KMS-11 (cell line): ENCODE measurements at regions not wholly inside any gene's neighbourhood (a gene's known extent, or its start where the extent isn't known, plus 50 kb on each side); places are given as distances from the start of the nearest gene placed in this dataset.

Source experiments
- H2AFZ ChIP-seq: fragments of 200-600 bp; sonication (generic); 2 replicates; pipeline ENCODE4 v1.6.1; 2016; ENCODE audit warnings: antibody characterized with exemption, mixed run types, low read depth
- H3K27ac ChIP-seq: fragments of 200-600 bp; sonication (generic); 2 replicates; pipeline ENCODE4 v1.6.1; 2016; ENCODE audit warnings: mild to moderate bottlenecking, mixed run types
- H3K27me3 ChIP-seq: fragments of 200-600 bp; sonication (generic); 2 replicates; pipeline ENCODE4 v1.6.1; 2017; ENCODE audit warnings: mild to moderate bottlenecking, low read depth, mixed run types, moderate library complexity; ENCODE audit not compliant: insufficient read depth
- H3K36me3 ChIP-seq: fragments of 200-600 bp; sonication (generic); 2 replicates; pipeline ENCODE4 v1.6.1; 2017; ENCODE audit warnings: mild to moderate bottlenecking, mixed run types; ENCODE audit not compliant: insufficient read depth
- H3K4me1 ChIP-seq: fragments of 200-600 bp; sonication (generic); 2 replicates; pipeline ENCODE4 v1.6.1; 2016; ENCODE audit warnings: mild to moderate bottlenecking, low read depth, mixed run types; ENCODE audit not compliant: poor library complexity, severe bottlenecking
- H3K4me2 ChIP-seq: fragments of 200-600 bp; sonication (generic); 2 replicates; pipeline ENCODE4 v1.7.0; 2016; ENCODE audit warnings: mild to moderate bottlenecking, mixed run types
- H3K4me3 ChIP-seq: fragments of 200-600 bp; sonication (generic); IDR thresholded peaks from 2 replicates; pipeline ENCODE4 v1.6.1; 2017; ENCODE audit warnings: low read depth, low read length, mixed read lengths; ENCODE audit not compliant: insufficient read depth
- H3K79me2 ChIP-seq: fragments of 200-600 bp; sonication (generic); 2 replicates; pipeline ENCODE4 v1.6.1; 2016; ENCODE audit warnings: low read depth, mixed run types; ENCODE audit not compliant: insufficient read depth
- H3K9ac ChIP-seq: fragments of 200-600 bp; sonication (generic); 2 replicates; pipeline ENCODE4 v1.6.1; 2016; ENCODE audit warnings: mild to moderate bottlenecking, mixed run types
- H4K20me1 ChIP-seq: fragments of 200-600 bp; sonication (generic); 2 replicates; pipeline ENCODE4 v1.6.1; 2016; ENCODE audit warnings: mild to moderate bottlenecking, mixed run types; ENCODE audit not compliant: insufficient read depth
- TF ChIP-seq, protein P1 (sequence below): fragments of 200-600 bp; sonication (generic); conservative IDR thresholded peaks from 2 replicates; pipeline ENCODE4 v1.6.1; 2017; ENCODE audit warnings: low read depth, mild to moderate bottlenecking, antibody characterized with exemption, low read length, moderate library complexity, mixed read lengths

DNA sequence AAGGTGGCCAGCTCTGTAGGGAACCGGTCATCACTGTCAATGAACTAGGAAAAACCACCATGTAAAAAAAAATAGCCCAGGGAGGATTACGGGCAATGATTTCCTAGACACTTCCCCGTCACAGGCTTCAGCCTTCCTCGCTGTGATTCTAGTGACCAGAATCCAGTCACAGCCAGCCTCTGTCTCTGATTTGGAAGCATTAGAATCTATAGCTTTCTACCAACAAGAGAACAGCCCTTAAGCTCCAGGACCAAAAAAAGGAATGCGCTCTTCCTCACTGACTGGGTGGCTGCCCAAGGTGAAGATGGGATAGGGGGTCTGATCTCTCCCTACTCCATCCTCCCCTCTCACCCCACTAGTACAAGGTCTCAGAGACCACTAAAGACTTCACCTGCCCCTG is 67.2 kb downstream of the TEX35 start:
- Histone ChIP-seq H3K36me3 (no peaks in the 10 kb centered on the region), H3K4me1 (no peaks in the 10 kb centered on the region), H3K4me3 (no peak overlapping the region), H3K4me2 (no peak overlapping the region), H3K27ac (no peak overlapping the region), H2AFZ (no peak overlapping the region), H4K20me1 (no peaks in the 10 kb centered on the region), H3K27me3 (no peaks in the 10 kb centered on the region), H3K79me2 (no peaks in the 10 kb centered on the region), H3K9ac (no peak overlapping the region)
- TF ChIP-seq, protein P1, sequence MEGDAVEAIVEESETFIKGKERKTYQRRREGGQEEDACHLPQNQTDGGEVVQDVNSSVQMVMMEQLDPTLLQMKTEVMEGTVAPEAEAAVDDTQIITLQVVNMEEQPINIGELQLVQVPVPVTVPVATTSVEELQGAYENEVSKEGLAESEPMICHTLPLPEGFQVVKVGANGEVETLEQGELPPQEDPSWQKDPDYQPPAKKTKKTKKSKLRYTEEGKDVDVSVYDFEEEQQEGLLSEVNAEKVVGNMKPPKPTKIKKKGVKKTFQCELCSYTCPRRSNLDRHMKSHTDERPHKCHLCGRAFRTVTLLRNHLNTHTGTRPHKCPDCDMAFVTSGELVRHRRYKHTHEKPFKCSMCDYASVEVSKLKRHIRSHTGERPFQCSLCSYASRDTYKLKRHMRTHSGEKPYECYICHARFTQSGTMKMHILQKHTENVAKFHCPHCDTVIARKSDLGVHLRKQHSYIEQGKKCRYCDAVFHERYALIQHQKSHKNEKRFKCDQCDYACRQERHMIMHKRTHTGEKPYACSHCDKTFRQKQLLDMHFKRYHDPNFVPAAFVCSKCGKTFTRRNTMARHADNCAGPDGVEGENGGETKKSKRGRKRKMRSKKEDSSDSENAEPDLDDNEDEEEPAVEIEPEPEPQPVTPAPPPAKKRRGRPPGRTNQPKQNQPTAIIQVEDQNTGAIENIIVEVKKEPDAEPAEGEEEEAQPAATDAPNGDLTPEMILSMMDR, result no peak

DNA sequence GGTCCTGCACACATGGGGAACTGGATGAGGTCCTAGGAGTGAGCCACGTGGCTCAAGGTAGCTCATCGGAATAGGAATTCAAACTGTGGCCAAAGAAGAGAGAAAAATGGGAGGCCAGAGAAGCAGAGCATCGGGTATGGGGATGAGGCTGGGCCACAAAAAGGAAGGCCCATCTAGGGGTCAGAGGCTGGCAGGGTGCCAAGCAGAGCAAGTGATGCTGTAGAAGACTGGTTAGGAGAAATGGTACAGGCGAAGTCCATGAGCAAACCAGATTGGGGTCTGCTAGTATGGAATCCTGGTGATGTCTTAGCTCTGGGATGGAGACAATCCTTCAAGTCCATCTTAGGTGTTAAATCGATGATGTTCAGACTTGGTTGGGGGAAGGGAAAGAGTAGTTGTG is 68.0 kb downstream of the TEX35 start:
- TF ChIP-seq, protein P1, result no peak
- H3K27me3 ChIP-seq, result no peaks in the 10 kb centered on the region
- H4K20me1 ChIP-seq, result no peaks in the 10 kb centered on the region
- no peaks in the 10 kb centered on the region for H3K36me3 ChIP-seq
- H3K9ac ChIP-seq, result no peak overlapping the region
- H3K4me1 ChIP-seq, result no peaks in the 10 kb centered on the region
- no peak overlapping the region for H2AFZ ChIP-seq
- no peak overlapping the region for H3K4me3 ChIP-seq
- H3K79me2 ChIP-seq, result no peaks in the 10 kb centered on the region
- H3K27ac ChIP-seq, result no peak overlapping the region
- no peak overlapping the region for H3K4me2 ChIP-seq

DNA sequence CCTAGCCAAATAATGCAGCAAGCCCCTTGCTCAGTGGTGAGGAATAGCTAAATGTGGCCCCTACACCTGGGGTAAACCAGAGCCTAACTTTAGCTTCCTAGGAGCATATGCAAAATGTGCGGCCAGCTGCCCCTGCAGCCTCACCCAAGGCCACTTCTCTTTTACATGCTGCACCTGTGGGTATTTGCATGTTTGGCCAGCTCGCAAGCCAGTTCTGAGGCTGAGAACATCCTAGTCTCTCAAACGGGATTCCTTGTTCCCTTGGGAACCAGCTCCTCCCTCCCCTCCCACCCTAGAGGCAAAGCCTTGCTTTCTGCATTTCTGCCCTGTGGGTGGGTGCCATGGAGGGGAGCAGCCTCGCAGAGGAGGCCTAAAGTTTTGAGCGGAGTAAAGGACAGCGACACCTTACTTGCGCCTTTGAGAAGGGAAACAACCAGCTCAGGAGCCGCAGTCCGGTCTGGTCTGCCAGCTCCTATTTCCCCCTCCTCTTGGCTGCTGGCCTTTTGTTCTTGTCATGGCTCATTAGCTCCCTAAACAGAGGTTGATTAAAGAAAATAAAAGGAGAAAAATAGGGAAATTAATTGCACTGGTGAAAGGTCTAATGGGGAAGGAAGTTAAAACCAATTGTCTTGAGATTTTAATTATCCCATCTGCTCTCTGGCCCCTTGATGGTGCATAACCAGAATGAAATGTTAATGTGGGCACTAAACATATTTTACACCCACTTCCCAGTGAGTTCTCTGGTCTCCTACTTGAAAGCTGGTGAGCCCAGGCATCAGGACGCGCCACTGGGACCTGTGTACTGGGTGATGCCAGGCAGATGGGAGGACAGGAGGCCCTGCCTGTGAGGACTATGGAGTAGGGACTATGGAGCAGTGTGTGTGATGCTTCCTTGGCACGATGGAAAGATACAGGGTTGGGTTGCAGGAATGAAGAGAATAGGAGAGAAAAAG is 68.7 kb downstream of the TEX35 start:
- Histone ChIP-seq H3K27ac (no peak overlapping the region), H3K9ac (no peak overlapping the region), H3K79me2 (no peaks in the 10 kb centered on the region), H2AFZ (no peak overlapping the region), H3K36me3 (no peaks in the 10 kb centered on the region), H3K27me3 (no peaks in the 10 kb centered on the region), H3K4me1 (no peaks in the 10 kb centered on the region), H3K4me2 (no peak overlapping the region), H3K4me3 (no peak overlapping the region), H4K20me1 (no peaks in the 10 kb centered on the region)
- TF ChIP-seq, protein P1, result no peak

GRCh38 chr1:178587096-178587495 is 74.2 kb downstream of the TEX35 start:
- Histone ChIP-seq H3K27me3 (no peaks in the 10 kb centered on the region), H3K4me1 (no peaks in the 10 kb centered on the region), H3K36me3 (no peaks in the 10 kb centered on the region), H3K79me2 (no peaks in the 10 kb centered on the region), H4K20me1 (no peaks in the 10 kb centered on the region), H2AFZ (no peak overlapping the region), H3K9ac (no peak overlapping the region), H3K27ac (no peak overlapping the region), H3K4me2 (no peak overlapping the region), H3K4me3 (no peak overlapping the region)
- TF ChIP-seq, protein P1, result no peak
